HG03520 (cell line): ENCODE measurements at regions not wholly inside any gene's neighbourhood (a gene's known extent, or its start where the extent isn't known, plus 50 kb on each side); places are given as distances from the start of the nearest gene placed in this dataset.
"Not testable (repeated sequence)": the region's sequence is repeated elsewhere in the genome, so short reads cannot be mapped to it uniquely, and the experiment has no call there.

Experiments used
- ATAC-seq: cut with Tn5 transposase; IDR thresholded peaks from one replicate; pipeline ENCODE4 v1.9.1; 2021; ENCODE audit warnings: mild to moderate bottlenecking, moderate library complexity; ENCODE audit not compliant: unreplicated experiment

- ATAC-seq: not testable (repeated sequence)
These were observed 537.4 kb upstream of the STEAP1 start for GRCh38 chr7:89616829-89617228.

GRCh38 chr7:89618274-89618673 lies 536.0 kb upstream of the STEAP1 start:
- ATAC-seq: no peak

GRCh38 chr7:89621925-89622641 lies 532.2 kb upstream of the STEAP1 start:
- no peak for ATAC-seq

GRCh38 chr7:89623018-89623672 lies 531.1 kb upstream of the STEAP1 start:
- peak; percentile 95 for ATAC-seq

GRCh38 chr7:89624155-89624554 lies 530.1 kb upstream of the STEAP1 start:
- not testable (repeated sequence) for ATAC-seq

GRCh38 chr7:89648509-89648908 lies 505.8 kb upstream of the STEAP1 start:
- no peak for ATAC-seq

- no peak for ATAC-seq
These were observed 498.3 kb upstream of the STEAP1 start for GRCh38 chr7:89655946-89656345.

GRCh38 chr7:89661876-89662275 lies 492.4 kb upstream of the STEAP1 start:
- no peak for ATAC-seq

GRCh38 chr7:89666136-89666835 lies 488.0 kb upstream of the STEAP1 start:
- no peak for ATAC-seq

GRCh38 chr7:89680161-89680560 lies 474.1 kb upstream of the STEAP1 start:
- no peak for ATAC-seq

GRCh38 chr7:89681448-89681847 lies 472.8 kb upstream of the STEAP1 start:
- no peak for ATAC-seq

- no peak for ATAC-seq
These were observed 469.0 kb upstream of the STEAP1 start for GRCh38 chr7:89685287-89685686.

GRCh38 chr7:89687211-89687610 lies 467.1 kb upstream of the STEAP1 start:
- no peak for ATAC-seq

GRCh38 chr7:89695241-89695640 lies 459.0 kb upstream of the STEAP1 start:
- ATAC-seq: no peak

GRCh38 chr7:89714131-89714530 lies 440.1 kb upstream of the STEAP1 start:
- no peak for ATAC-seq

GRCh38 chr7:89718941-89719340 lies 435.3 kb upstream of the STEAP1 start:
- not testable (repeated sequence) for ATAC-seq

GRCh38 chr7:89728481-89728880 lies 425.8 kb upstream of the STEAP1 start:
- ATAC-seq: no peak

GRCh38 chr7:89731751-89732445 lies 422.4 kb upstream of the STEAP1 start:
- ATAC-seq: no peak

- ATAC-seq: no peak
These were observed 415.7 kb upstream of the STEAP1 start for GRCh38 chr7:89738549-89738948.

- no peak for ATAC-seq
These were observed 396.4 kb upstream of the STEAP1 start for GRCh38 chr7:89757910-89758309.

- ATAC-seq: no peak
These were observed 393.6 kb upstream of the STEAP1 start for GRCh38 chr7:89760690-89761089.
